Hematopoietic multipotent progenitor cell treated with erythropoietin and hydrocortisone succinate and interleukin-3 and kit ligand, for 15 days (in vitro differentiated cells): ENCODE measurements at regions not wholly inside any gene's neighbourhood (a gene's known extent, or its start where the extent isn't known, plus 50 kb on each side); places are given as distances from the start of the nearest gene placed in this dataset.
"Not testable (repeated sequence)": the region's sequence is repeated elsewhere in the genome, so short reads cannot be mapped to it uniquely, and the experiment has no call there.

ENCODE experiments used
- DNase-seq: peaks from one replicate; pipeline ENCODE4 v3.0.0-alpha.2; 2015; ENCODE audit warnings: low spot score

GRCh38 chr6:85010865-85011264, 246.5 kb upstream of the TBX18 start:
- DNase-seq = no peak

GRCh38 chr6:85008296-85009009, 244.1 kb upstream of the TBX18 start:
- no peak for DNase-seq

- no peak for DNase-seq
These were observed 242.0 kb upstream of the TBX18 start for GRCh38 chr6:85006362-85006761.

GRCh38 chr6:85005494-85005893, 241.1 kb upstream of the TBX18 start:
- no peak for DNase-seq

- DNase-seq = no peak
These were observed 240.1 kb upstream of the TBX18 start for GRCh38 chr6:85004361-85004995.

- no peak for DNase-seq
These were observed 238.4 kb upstream of the TBX18 start for GRCh38 chr6:85002847-85003246.

GRCh38 chr6:85000001-85000400, 235.6 kb upstream of the TBX18 start:
- DNase-seq = no peak

- no peak for DNase-seq
These were observed 233.8 kb upstream of the TBX18 start for GRCh38 chr6:84998223-84998622.

- not testable (repeated sequence) for DNase-seq
These were observed 224.4 kb upstream of the TBX18 start for GRCh38 chr6:84988766-84989165.

GRCh38 chr6:84985490-84985889, 221.1 kb upstream of the TBX18 start:
- not testable (repeated sequence) for DNase-seq

- no peak for DNase-seq
These were observed 215.1 kb upstream of the TBX18 start for GRCh38 chr6:84979541-84979940.

GRCh38 chr6:84977363-84977705, 212.9 kb upstream of the TBX18 start:
- DNase-seq = no peak

GRCh38 chr6:84976526-84977362, 212.3 kb upstream of the TBX18 start:
- no peak for DNase-seq

GRCh38 chr6:84975316-84975715, 210.9 kb upstream of the TBX18 start:
- DNase-seq = no peak

- no peak for DNase-seq
These were observed 209.2 kb upstream of the TBX18 start for GRCh38 chr6:84973606-84974005.

GRCh38 chr6:84967965-84968364, 203.6 kb upstream of the TBX18 start:
- DNase-seq = no peak

GRCh38 chr6:84967389-84967788, 203.0 kb upstream of the TBX18 start:
- DNase-seq = no peak

- DNase-seq = no peak
These were observed 188.8 kb upstream of the TBX18 start for GRCh38 chr6:84953111-84953755.

- not testable (repeated sequence) for DNase-seq
These were observed 180.5 kb upstream of the TBX18 start for GRCh38 chr6:84944926-84945325.

- DNase-seq = no peak
These were observed 179.5 kb upstream of the TBX18 start for GRCh38 chr6:84943905-84944304.

- DNase-seq = not testable (repeated sequence)
These were observed 177.2 kb upstream of the TBX18 start for GRCh38 chr6:84941609-84942008.

GRCh38 chr6:84929212-84929611, 164.8 kb upstream of the TBX18 start:
- DNase-seq = no peak

- no peak for DNase-seq
These were observed 163.2 kb upstream of the TBX18 start for GRCh38 chr6:84927551-84927950.
